Aorta (tissue), 5 donors: ENCODE measurements at regions not wholly inside any gene's neighbourhood (a gene's known extent, or its start where the extent isn't known, plus 50 kb on each side); places are given as distances from the start of the nearest gene placed in this dataset.
"Not testable (repeated sequence)": the region's sequence is repeated elsewhere in the genome, so short reads cannot be mapped to it uniquely, and the experiment has no call there.

ENCODE experiments used
- ATAC-seq: fragments of 200-7000 bp; cut with Tn5 transposase; one replicate; pipeline ENCODE4 v1.9.1; 2022; ENCODE audit warnings: moderate library complexity; ENCODE audit not compliant: low FRiP score
- DNase-seq, 2 donors: peaks; one replicate each; pipeline ENCODE4 v3.0.0-alpha.2; 2020
- H3K27ac ChIP-seq, 2 donors: one replicate each; pipeline ENCODE4 v1.5.1; 2013; ENCODE audit warnings: low read length in 2 of 2, mild to moderate bottlenecking in 2 of 2, moderate library complexity in 2 of 2, control low read depth in 1 of 2, inconsistent platforms in 1 of 2, low read depth in 1 of 2
- H3K27me3 ChIP-seq, 2 donors: one replicate each; pipeline ENCODE4 v1.6.1; 2013; ENCODE audit warnings: control low read depth in 1 of 2, low read length in 1 of 2, mild to moderate bottlenecking in 1 of 2, moderate library complexity in 1 of 2; ENCODE audit not compliant: insufficient read depth in 2 of 2, control insufficient read depth in 1 of 2
- H3K36me3 ChIP-seq, 2 donors: one replicate each; pipeline ENCODE4 v1.6.1; 2013; ENCODE audit warnings: control low read depth in 1 of 2, low read length in 1 of 2, mild to moderate bottlenecking in 1 of 2; ENCODE audit not compliant: insufficient read depth in 2 of 2, control insufficient read depth in 1 of 2
- H3K4me1 ChIP-seq, 2 donors: one replicate each; pipeline ENCODE4 v1.6.1; 2013; ENCODE audit warnings: low read length in 2 of 2, control low read depth in 1 of 2, mild to moderate bottlenecking in 1 of 2, moderate library complexity in 1 of 2; ENCODE audit not compliant: insufficient read depth in 2 of 2, control insufficient read depth in 1 of 2
- H3K4me3 ChIP-seq, 2 donors: one replicate each; pipeline ENCODE4 v1.5.1; 2013; ENCODE audit warnings: low read length in 2 of 2, control low read depth in 1 of 2, mild to moderate bottlenecking in 1 of 2
- H3K9me3 ChIP-seq: one replicate; pipeline ENCODE4 v1.6.1; 2013; ENCODE audit warnings: mild to moderate bottlenecking, low read length; ENCODE audit not compliant: control insufficient read depth
- WGBS, 2 donors: extraction: QIAGEN DNeasy Blood & Tissue Kit; methylation state at CpG; one replicate each; pipeline ENCODE4 v1.1.7; 2013; 5-methylcytosine and 5-hydroxymethylcytosine counted together
- intact Hi-C, 2 donors: fragments of 100-400 bp; cut with DNase I; formaldehyde crosslinking; loops; one replicate each; pipeline versions ENCODE4 v1.14.2 to v1.15.0; 2022
- donor health status: healthy with polysubstance abuse.
- donor health status: Bipolar disorder and iron deficiency.
- donor health status: DM: no; HTN: no; CAD: no.
- donor health status: DM: no; HTN: no; CAD: no.
- donor health status: DM: yes; HTN: yes; CAD: no.

GRCh38 chr4:118435415-118435814 lies 82.6 kb upstream of the PRSS12 start:
- intact Hi-C loops, H3K4me1 ChIP-seq, H3K27me3 ChIP-seq, H3K36me3 ChIP-seq, DNase-seq, H3K4me3 ChIP-seq, ATAC-seq, H3K27ac ChIP-seq, H3K9me3 ChIP-seq: not testable (repeated sequence)
- 63 to 79% methylated on average over 3 of the region's 3 CpGs for WGBS, 2 donors

- H3K4me1 ChIP-seq, DNase-seq, H3K4me3 ChIP-seq, H3K27me3 ChIP-seq, H3K27ac ChIP-seq, ATAC-seq, intact Hi-C loops, H3K36me3 ChIP-seq, H3K9me3 ChIP-seq: not testable (repeated sequence)
- WGBS, 2 donors: 74 to 78% methylated on average over 8 of the region's 8 CpGs
Measured at GRCh38 chr4:118442115-118442837, 89.5 kb upstream of the PRSS12 start.

GRCh38 chr4:118447397-118447796 lies 94.6 kb upstream of the PRSS12 start:
- H3K4me1 ChIP-seq, intact Hi-C loops, DNase-seq, H3K36me3 ChIP-seq, H3K27ac ChIP-seq, H3K27me3 ChIP-seq, H3K4me3 ChIP-seq, H3K9me3 ChIP-seq, ATAC-seq: not testable (repeated sequence)
- WGBS, 2 donors: 86 to 91% methylated on average over 1 to 3 of the region's 3 CpGs

- intact Hi-C loops, H3K27ac ChIP-seq, H3K36me3 ChIP-seq, H3K4me3 ChIP-seq, H3K9me3 ChIP-seq, H3K4me1 ChIP-seq, DNase-seq, ATAC-seq, H3K27me3 ChIP-seq: not testable (repeated sequence)
- WGBS, 2 donors: 48 to 55% methylated on average over 1 of the region's 1 CpG
Measured at GRCh38 chr4:118454857-118455256, 102.1 kb upstream of the PRSS12 start.

- intact Hi-C loops, H3K4me1 ChIP-seq, ATAC-seq, H3K27me3 ChIP-seq, H3K36me3 ChIP-seq, H3K27ac ChIP-seq, H3K4me3 ChIP-seq, DNase-seq, H3K9me3 ChIP-seq: not testable (repeated sequence)
- WGBS, 2 donors: 92 to 93% methylated on average over 5 of the region's 5 CpGs
Measured at GRCh38 chr4:118461435-118461834, 108.6 kb upstream of the PRSS12 start.

GRCh38 chr4:118465831-118466230 lies 113.0 kb upstream of the PRSS12 start:
- WGBS, 2 donors: 44 to 58% methylated on average over 2 of the region's 2 CpGs
- H3K9me3 ChIP-seq, H3K27ac ChIP-seq: not testable (repeated sequence)

GRCh38 chr4:118474001-118474626 lies 121.3 kb upstream of the PRSS12 start:
- H3K27ac ChIP-seq, H3K27me3 ChIP-seq, DNase-seq, H3K36me3 ChIP-seq, intact Hi-C loops, H3K4me3 ChIP-seq, H3K4me1 ChIP-seq, H3K9me3 ChIP-seq: not testable (repeated sequence)
- 30% methylated on average over 3 of the region's 3 CpGs for WGBS, 2 donors
- peak; percentile 77 for ATAC-seq

More at GRCh38 chr4:118465831-118466230, 113.0 kb upstream of the PRSS12 start:
- ATAC-seq, DNase-seq, H3K36me3 ChIP-seq, H3K4me3 ChIP-seq, H3K27me3 ChIP-seq, H3K4me1 ChIP-seq, intact Hi-C loops: not testable (repeated sequence)

GRCh38 chr4:118474771-118475170 lies 122.0 kb upstream of the PRSS12 start:
- H3K9me3 ChIP-seq, DNase-seq, H3K4me3 ChIP-seq, H3K27me3 ChIP-seq, ATAC-seq, H3K27ac ChIP-seq, H3K4me1 ChIP-seq, H3K36me3 ChIP-seq, intact Hi-C loops: not testable (repeated sequence)

GRCh38 chr4:118475901-118476300 lies 123.1 kb upstream of the PRSS12 start:
- intact Hi-C loops, H3K27me3 ChIP-seq, H3K9me3 ChIP-seq, H3K36me3 ChIP-seq, DNase-seq, H3K4me3 ChIP-seq, H3K27ac ChIP-seq, ATAC-seq, H3K4me1 ChIP-seq: not testable (repeated sequence)
- 51 to 63% methylated on average over 3 of the region's 3 CpGs for WGBS, 2 donors
